ENCODE measurements at regions not wholly inside any gene's neighbourhood (a gene's known extent, or its start where the extent isn't known, plus 50 kb on each side); places are given as distances from the start of the nearest gene placed in this dataset.
A peak's percentile ranks its signal among the peaks of the same experiment; 100 is the strongest.

GRCh38 chr3:124496061-124496460 lies 234.2 kb upstream of the UMPS start:
- DNase-seq (ENCODE audit: low spot score), result no peak

- DNase-seq (ENCODE audit: low spot score), result no peak
Measured at GRCh38 chr3:124497487-124497886, 232.8 kb upstream of the UMPS start.

GRCh38 chr3:124498891-124499290 lies 231.4 kb upstream of the UMPS start:
- DNase-seq (ENCODE audit: low spot score), result no peak

- no peak for DNase-seq (ENCODE audit: low spot score)
Measured at GRCh38 chr3:124504332-124505059, 225.8 kb upstream of the UMPS start.

GRCh38 chr3:124509884-124510283 lies 220.4 kb upstream of the UMPS start:
- DNase-seq (ENCODE audit: low spot score), result no peak

GRCh38 chr3:124510290-124510689 lies 220.0 kb upstream of the UMPS start:
- no peak for DNase-seq (ENCODE audit: low spot score)

- peak; percentile 34 for DNase-seq (ENCODE audit: low spot score)
Measured at GRCh38 chr3:124512881-124513609, 217.2 kb upstream of the UMPS start.

- DNase-seq (ENCODE audit: low spot score), result no peak
Measured at GRCh38 chr3:124513610-124513997, 216.6 kb upstream of the UMPS start.

- no peak for DNase-seq (ENCODE audit: low spot score)
Measured at GRCh38 chr3:124514683-124515082, 215.6 kb upstream of the UMPS start.

- DNase-seq (ENCODE audit: low spot score), result no peak
Measured at GRCh38 chr3:124516333-124516732, 213.9 kb upstream of the UMPS start.

GRCh38 chr3:124517306-124517705 lies 212.9 kb upstream of the UMPS start:
- DNase-seq (ENCODE audit: low spot score), result no peak

GRCh38 chr3:124518350-124518749 lies 211.9 kb upstream of the UMPS start:
- DNase-seq (ENCODE audit: low spot score), result no peak

- DNase-seq (ENCODE audit: low spot score), result no peak
Measured at GRCh38 chr3:124519591-124520194, 210.6 kb upstream of the UMPS start.

- DNase-seq (ENCODE audit: low spot score), result peak; percentile 16
Measured at GRCh38 chr3:124520970-124521369, 209.3 kb upstream of the UMPS start.

GRCh38 chr3:124522082-124522625 lies 208.1 kb upstream of the UMPS start:
- DNase-seq (ENCODE audit: low spot score), result no peak

- DNase-seq (ENCODE audit: low spot score), result no peak
Measured at GRCh38 chr3:124526601-124527000, 203.7 kb upstream of the UMPS start.

- DNase-seq (ENCODE audit: low spot score), result peak; percentile 55
Measured at GRCh38 chr3:124529826-124530571, 200.3 kb upstream of the UMPS start.

- DNase-seq (ENCODE audit: low spot score), result no peak
Measured at GRCh38 chr3:124530916-124531315, 199.3 kb upstream of the UMPS start.

GRCh38 chr3:124532071-124532470 lies 198.2 kb upstream of the UMPS start:
- DNase-seq (ENCODE audit: low spot score), result no peak

GRCh38 chr3:124535306-124535705 lies 194.9 kb upstream of the UMPS start:
- no peak for DNase-seq (ENCODE audit: low spot score)

GRCh38 chr3:124540550-124541211 lies 189.6 kb upstream of the UMPS start:
- no peak for DNase-seq (ENCODE audit: low spot score)
